CD4-positive, alpha-beta T cell (primary cell): ENCODE measurements at regions not wholly inside any gene's neighbourhood (a gene's known extent, or its start where the extent isn't known, plus 50 kb on each side); places are given as distances from the start of the nearest gene placed in this dataset.

Experiments used
- ATAC-seq: fragments of 200-7000 bp; cut with Tn5 transposase; one replicate; pipeline ENCODE4 v1.10.0; 2022; ENCODE audit warnings: mild to moderate bottlenecking; ENCODE audit not compliant: poor library complexity
- CTCF ChIA-PET: fragments of 350-600 bp; sonication (Branson Sonifier 250); formaldehyde crosslinking; loops from one replicate; lab custom pipeline; 2021; ENCODE audit warnings: antibody characterized with exemption, inconsistent platforms; lab: Charles Lee
- POLR2A ChIA-PET: fragments of 350-600 bp; sonication (Branson Sonifier 250); formaldehyde crosslinking; loops from one replicate; lab custom pipeline; 2021; ENCODE audit warnings: antibody characterized with exemption, inconsistent platforms; lab: Charles Lee
- DNase-seq, 14 experiments: peaks; one replicate each; pipeline ENCODE4 v3.0.0-alpha.2; 2013 to 2020; ENCODE audit warnings: mixed read lengths in 2 of 14
- H3K27ac ChIP-seq, 2 donors: one replicate each; pipeline versions ENCODE4 v1.5.1 to v1.7.0; 2013; ENCODE audit warnings: low read length in 2 of 2, low read depth in 1 of 2, mild to moderate bottlenecking in 1 of 2
- H3K27me3 ChIP-seq, 2 experiments: 1 replicate in 1 of 2; 2 replicates in 1 of 2; pipeline versions ENCODE4 v1.6.1 to v1.7.0; 2013; ENCODE audit warnings: low read length in 2 of 2, control low read depth in 1 of 2, mild to moderate bottlenecking in 1 of 2, moderate library complexity in 1 of 2; ENCODE audit not compliant: insufficient read depth in 2 of 2, control insufficient read depth in 1 of 2
- H3K36me3 ChIP-seq: one replicate; pipeline ENCODE4 v1.6.1; 2013; ENCODE audit warnings: low read length, control low read depth; ENCODE audit not compliant: insufficient read depth
- H3K4me1 ChIP-seq: one replicate; pipeline ENCODE4 v1.6.1; 2013; ENCODE audit warnings: low read length, control low read depth; ENCODE audit not compliant: insufficient read depth
- H3K4me3 ChIP-seq: one replicate; pipeline ENCODE4 v1.5.1; 2013; ENCODE audit warnings: mild to moderate bottlenecking, low read length, moderate library complexity
- H3K9me3 ChIP-seq, 2 experiments: 1 replicate in 1 of 2; 2 replicates in 1 of 2; pipeline versions ENCODE4 v1.6.1 to v1.7.0; 2013; ENCODE audit warnings: low read length in 2 of 2, mild to moderate bottlenecking in 2 of 2, control low read depth in 1 of 2, moderate library complexity in 1 of 2; ENCODE audit not compliant: control insufficient read depth in 1 of 2, insufficient read depth in 1 of 2
- H3K27ac Mint-ChIP-seq: one replicate; pipeline ENCODE4 v1.8.0; 2020; ENCODE audit warnings: mixed read lengths
- H3K27me3 Mint-ChIP-seq: one replicate; pipeline ENCODE4 v1.8.0; 2021; ENCODE audit warnings: mixed read lengths
- H3K36me3 Mint-ChIP-seq: one replicate; pipeline ENCODE4 v1.8.0; 2021; ENCODE audit warnings: low read depth, mixed read lengths
- H3K4me1 Mint-ChIP-seq: one replicate; pipeline ENCODE4 v1.8.0; 2021; ENCODE audit warnings: low read depth, mixed read lengths
- H3K4me3 Mint-ChIP-seq: one replicate; pipeline ENCODE4 v1.8.0; 2020; ENCODE audit warnings: mild to moderate bottlenecking, mixed read lengths
- H3K9me3 Mint-ChIP-seq: one replicate; pipeline ENCODE4 v1.8.0; 2020; ENCODE audit warnings: mixed read lengths
- CTCF ChIP-seq: fragments of 200-600 bp; IDR thresholded peaks from one replicate; pipeline ENCODE4 v1.8.0; 2022; ENCODE audit warnings: antibody characterized with exemption, mild to moderate bottlenecking
- intact Hi-C, 2 experiments: fragments of 100-400 bp; cut with DNase I in 1 of 2; cut with micrococcal nuclease in 1 of 2; formaldehyde crosslinking; loops; one replicate each; pipeline versions ENCODE4 v1.15.1 to v1.9.0; 2023 to 2025; cut with DNase I, micrococcal nuclease

GRCh38 chr2:187055463-187055862 lies 206.5 kb upstream of the ZSWIM2 start:
- TF ChIP-seq CTCF = no peak
- Mint-ChIP-seq H3K4me3 (no peak overlapping the region), H3K36me3 (no peaks in the 10 kb centered on the region), H3K27ac (no peak overlapping the region), H3K9me3 (peaks cover 7% of the 10 kb centered on the region), H3K27me3 (no peaks in the 10 kb centered on the region), H3K4me1 (no peaks in the 10 kb centered on the region)
- Histone ChIP-seq H3K27me3 (no peaks in the 10 kb centered on the region), H3K4me1 (no peaks in the 10 kb centered on the region), H3K27ac (no peak overlapping the region), H3K4me3 (no peak overlapping the region), H3K9me3 (peaks cover 0 to 11% of the 10 kb centered on the region in 2 experiments), H3K36me3 (no peaks in the 10 kb centered on the region)
- ATAC-seq (no peak), DNase-seq (no peak)
- ChIA-PET CTCF (no interaction called here), POLR2A (no interaction called here)
- intact Hi-C loops = no loop called here

- Mint-ChIP-seq H3K27me3 (no peaks in the 10 kb centered on the region), H3K4me1 (no peaks in the 10 kb centered on the region), H3K4me3 (no peak overlapping the region), H3K36me3 (no peaks in the 10 kb centered on the region), H3K9me3 (peaks cover 7% of the 10 kb centered on the region), H3K27ac (no peak overlapping the region)
- POLR2A ChIA-PET = no interaction called here
- peaks cover 0 to 11% of the 10 kb centered on the region in 2 experiments for H3K9me3 ChIP-seq
- CTCF ChIA-PET = no interaction called here
- H3K27ac ChIP-seq = no peak overlapping the region
- no peak for TF ChIP-seq CTCF
- no peaks in the 10 kb centered on the region for H3K36me3 ChIP-seq
- ATAC-seq (no peak), DNase-seq (no peak)
- H3K4me1 ChIP-seq = no peaks in the 10 kb centered on the region
- H3K4me3 ChIP-seq = no peak overlapping the region
- H3K27me3 ChIP-seq = no peaks in the 10 kb centered on the region
- intact Hi-C loops = no loop called here
These were observed 205.7 kb upstream of the ZSWIM2 start for GRCh38 chr2:187054501-187055319.

- Mint-ChIP-seq H3K27ac (no peak overlapping the region), H3K4me1 (no peaks in the 10 kb centered on the region), H3K9me3 (peaks cover 7% of the 10 kb centered on the region), H3K27me3 (no peaks in the 10 kb centered on the region), H3K4me3 (no peak overlapping the region), H3K36me3 (no peaks in the 10 kb centered on the region)
- peaks cover 0 to 11% of the 10 kb centered on the region in 2 experiments for H3K9me3 ChIP-seq
- H3K4me3 ChIP-seq = no peak overlapping the region
- ATAC-seq (no peak), DNase-seq (no peak)
- no peaks in the 10 kb centered on the region for H3K36me3 ChIP-seq
- no peaks in the 10 kb centered on the region for H3K27me3 ChIP-seq
- no peak overlapping the region for H3K27ac ChIP-seq
- intact Hi-C loops = no loop called here
- no peak for TF ChIP-seq CTCF
- POLR2A ChIA-PET = no interaction called here
- CTCF ChIA-PET = no interaction called here
- no peaks in the 10 kb centered on the region for H3K4me1 ChIP-seq
These were observed 202.4 kb upstream of the ZSWIM2 start for GRCh38 chr2:187051350-187051749.
